ENCODE measurements at regions not wholly inside any gene's neighbourhood (a gene's known extent, or its start where the extent isn't known, plus 50 kb on each side); places are given as distances from the start of the nearest gene placed in this dataset.

- POLR2A ChIA-PET (ENCODE audit: low non-redundant PET) = no interaction called here
- TF ChIP-seq, protein P1, sequence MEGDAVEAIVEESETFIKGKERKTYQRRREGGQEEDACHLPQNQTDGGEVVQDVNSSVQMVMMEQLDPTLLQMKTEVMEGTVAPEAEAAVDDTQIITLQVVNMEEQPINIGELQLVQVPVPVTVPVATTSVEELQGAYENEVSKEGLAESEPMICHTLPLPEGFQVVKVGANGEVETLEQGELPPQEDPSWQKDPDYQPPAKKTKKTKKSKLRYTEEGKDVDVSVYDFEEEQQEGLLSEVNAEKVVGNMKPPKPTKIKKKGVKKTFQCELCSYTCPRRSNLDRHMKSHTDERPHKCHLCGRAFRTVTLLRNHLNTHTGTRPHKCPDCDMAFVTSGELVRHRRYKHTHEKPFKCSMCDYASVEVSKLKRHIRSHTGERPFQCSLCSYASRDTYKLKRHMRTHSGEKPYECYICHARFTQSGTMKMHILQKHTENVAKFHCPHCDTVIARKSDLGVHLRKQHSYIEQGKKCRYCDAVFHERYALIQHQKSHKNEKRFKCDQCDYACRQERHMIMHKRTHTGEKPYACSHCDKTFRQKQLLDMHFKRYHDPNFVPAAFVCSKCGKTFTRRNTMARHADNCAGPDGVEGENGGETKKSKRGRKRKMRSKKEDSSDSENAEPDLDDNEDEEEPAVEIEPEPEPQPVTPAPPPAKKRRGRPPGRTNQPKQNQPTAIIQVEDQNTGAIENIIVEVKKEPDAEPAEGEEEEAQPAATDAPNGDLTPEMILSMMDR (conservative IDR thresholded peaks at IDR 0.05; ENCODE audit: low read depth) = no peak
- CTCF ChIA-PET = interaction anchor here (0.6 kb wide), 1 partner anchor 25 kb away, joined by 3 read pairs; no protein-coding TSS in a partner anchor
- no peak for DNase-seq (ENCODE audit: low spot score)
- no peak overlapping the region for H3K27ac ChIP-seq
Measured at GRCh38 chr22:27380855-27381254, 420.7 kb downstream of the MN1 start.

GRCh38 chr22:27381552-27381951 lies 420.0 kb downstream of the MN1 start:
- no peak for DNase-seq (ENCODE audit: low spot score)
- no peak overlapping the region for H3K27ac ChIP-seq
- TF ChIP-seq, protein P1 (conservative IDR thresholded peaks at IDR 0.05; ENCODE audit: low read depth) = no peak
- CTCF ChIA-PET = interaction anchor here (0.6 kb wide), 1 partner anchor 24 kb away, joined by 3 read pairs; no protein-coding TSS in a partner anchor
- POLR2A ChIA-PET (ENCODE audit: low non-redundant PET) = no interaction called here

- TF ChIP-seq, protein P1 (conservative IDR thresholded peaks at IDR 0.05; ENCODE audit: low read depth) = no peak
- CTCF ChIA-PET = no interaction called here
- POLR2A ChIA-PET (ENCODE audit: low non-redundant PET) = no interaction called here
- no peak for DNase-seq (ENCODE audit: low spot score)
- H3K27ac ChIP-seq = no peak overlapping the region
Measured at GRCh38 chr22:27381960-27382742, 419.4 kb downstream of the MN1 start.

DNA sequence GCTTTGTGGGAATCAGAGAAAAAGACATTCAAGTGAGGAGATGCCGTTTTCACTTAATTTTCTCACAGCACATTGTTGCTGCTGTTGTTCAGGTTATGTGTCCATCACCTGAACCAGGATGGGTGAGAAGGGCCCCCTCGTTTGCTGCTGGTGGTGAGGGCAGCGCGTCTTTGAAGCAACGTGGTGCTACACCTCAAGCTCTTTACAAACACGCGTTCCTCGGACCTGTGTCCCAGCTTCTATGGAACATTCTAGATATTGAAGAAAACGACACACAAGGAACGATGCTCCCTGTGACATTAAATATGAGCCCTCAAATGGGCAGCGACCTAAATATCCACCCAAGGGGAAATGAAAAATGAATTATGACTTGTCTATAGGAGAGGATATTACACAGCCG lies 418.6 kb downstream of the MN1 start:
- H3K27ac ChIP-seq = no peak overlapping the region
- DNase-seq (ENCODE audit: low spot score) = no peak
- TF ChIP-seq, protein P1 (conservative IDR thresholded peaks at IDR 0.05; ENCODE audit: low read depth) = no peak
- ChIA-PET POLR2A (ENCODE audit: low non-redundant PET) (no interaction called here), CTCF (no interaction called here)

- no peak overlapping the region for H3K27ac ChIP-seq
- TF ChIP-seq, protein P1 (conservative IDR thresholded peaks at IDR 0.05; ENCODE audit: low read depth) = no peak
- no peak for DNase-seq (ENCODE audit: low spot score)
- CTCF ChIA-PET = no interaction called here
- POLR2A ChIA-PET (ENCODE audit: low non-redundant PET) = no interaction called here
Measured at GRCh38 chr22:27383896-27384295, 417.7 kb downstream of the MN1 start.

GRCh38 chr22:27385261-27385998 lies 416.1 kb downstream of the MN1 start:
- H3K27ac ChIP-seq = no peak overlapping the region
- TF ChIP-seq, protein P1 (conservative IDR thresholded peaks at IDR 0.05; ENCODE audit: low read depth) = no peak
- ChIA-PET CTCF (no interaction called here), POLR2A (ENCODE audit: low non-redundant PET) (no interaction called here)
- no peak for DNase-seq (ENCODE audit: low spot score)
